CD4-positive, alpha-beta T cell treated with Interleukin-15 for 1 hour (primary cell): ENCODE measurements at regions not wholly inside any gene's neighbourhood (a gene's known extent, or its start where the extent isn't known, plus 50 kb on each side); places are given as distances from the start of the nearest gene placed in this dataset.
"Not testable (repeated sequence)": the region's sequence is repeated elsewhere in the genome, so short reads cannot be mapped to it uniquely, and the experiment has no call there.

Source experiments
- DNase-seq: peaks from one replicate; pipeline ENCODE4 v3.0.0-alpha.2; 2020

DNA sequence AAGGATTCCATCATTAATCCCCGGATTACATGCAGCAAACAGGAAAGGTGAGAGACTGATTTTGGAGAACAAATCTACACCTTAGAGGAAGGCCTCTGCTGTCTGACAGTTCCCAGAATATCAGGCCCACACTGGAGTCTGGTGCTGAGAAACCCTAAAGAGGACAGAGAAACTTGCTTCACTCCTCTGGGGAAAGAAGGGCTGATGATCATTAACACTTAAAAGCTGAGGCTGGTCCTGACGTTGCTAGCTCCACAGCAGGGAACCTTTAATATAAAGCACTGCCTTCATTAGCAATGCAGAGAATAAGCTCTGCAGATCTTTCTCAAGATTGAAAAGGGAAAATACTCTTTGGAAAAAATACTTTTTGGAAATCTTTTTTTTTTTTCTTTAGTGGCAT, 1472.4 kb upstream of the GOT2 start:
- DNase-seq = no peak

DNA sequence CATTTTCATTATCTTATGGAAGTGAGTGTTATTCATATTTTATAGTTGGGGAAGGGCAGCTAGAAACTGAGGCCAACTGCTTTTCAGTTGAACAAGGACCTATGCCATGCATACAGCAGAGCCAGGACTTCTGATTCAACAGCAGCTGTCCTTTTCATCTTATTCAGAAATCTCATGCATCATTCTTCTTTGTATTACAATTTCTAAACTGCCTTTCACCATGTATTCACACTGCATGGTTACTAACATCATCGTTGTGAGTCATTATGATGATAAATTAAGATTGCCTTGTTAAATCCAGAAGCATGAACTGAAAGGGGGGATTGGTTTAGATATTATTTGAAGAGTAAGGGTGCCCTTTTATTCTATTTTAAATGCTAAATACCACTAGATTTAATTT, 1470.1 kb upstream of the GOT2 start:
- no peak for DNase-seq

DNA sequence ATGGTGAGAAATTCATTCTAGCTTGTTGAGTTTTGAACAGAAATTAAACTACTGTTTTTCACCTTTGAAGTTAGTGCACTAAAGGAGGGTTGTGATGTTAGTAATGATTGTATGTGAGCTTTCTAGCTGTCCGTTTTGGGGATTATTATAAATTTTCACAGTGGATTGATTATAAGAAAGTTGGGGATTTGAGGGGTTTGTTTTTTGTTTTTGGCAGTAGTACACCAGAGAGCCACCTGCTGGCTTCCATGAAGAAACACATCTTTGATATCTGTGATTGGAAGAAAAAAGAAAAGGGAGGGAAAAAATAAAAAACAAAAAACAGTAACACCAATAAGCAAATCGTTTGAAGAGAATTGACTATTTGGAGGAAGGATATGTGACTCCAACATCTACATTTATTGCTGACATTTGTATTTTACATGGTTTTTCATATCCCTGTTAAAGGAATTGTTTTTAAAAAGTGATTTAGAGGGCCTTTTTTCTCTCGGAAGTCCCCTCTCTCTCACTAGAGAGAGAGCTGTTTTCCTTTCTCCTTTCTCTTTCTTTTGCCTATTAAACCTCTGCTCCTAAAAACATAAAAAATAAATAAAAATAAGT, 1469.5 kb upstream of the GOT2 start:
- no peak for DNase-seq

DNA sequence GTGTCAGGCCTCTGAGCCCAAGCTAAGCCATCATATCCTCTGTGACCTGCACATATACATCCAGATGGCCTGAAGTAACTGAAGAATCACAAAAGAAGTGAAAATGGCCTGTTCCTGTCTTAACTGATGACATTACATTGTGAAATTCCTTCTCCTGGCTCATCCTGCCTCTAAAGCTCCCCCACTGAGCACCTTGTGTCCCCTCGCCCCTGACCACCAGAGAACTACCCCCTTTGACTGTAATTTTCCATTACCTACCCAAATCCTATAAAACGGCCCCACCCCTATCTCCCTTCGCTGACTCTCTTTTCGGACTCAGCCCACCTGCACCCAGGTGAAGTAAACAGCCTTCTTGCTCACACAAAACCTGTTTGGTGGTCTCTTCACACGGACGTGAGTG, 1466.6 kb upstream of the GOT2 start:
- not testable (repeated sequence) for DNase-seq

DNA sequence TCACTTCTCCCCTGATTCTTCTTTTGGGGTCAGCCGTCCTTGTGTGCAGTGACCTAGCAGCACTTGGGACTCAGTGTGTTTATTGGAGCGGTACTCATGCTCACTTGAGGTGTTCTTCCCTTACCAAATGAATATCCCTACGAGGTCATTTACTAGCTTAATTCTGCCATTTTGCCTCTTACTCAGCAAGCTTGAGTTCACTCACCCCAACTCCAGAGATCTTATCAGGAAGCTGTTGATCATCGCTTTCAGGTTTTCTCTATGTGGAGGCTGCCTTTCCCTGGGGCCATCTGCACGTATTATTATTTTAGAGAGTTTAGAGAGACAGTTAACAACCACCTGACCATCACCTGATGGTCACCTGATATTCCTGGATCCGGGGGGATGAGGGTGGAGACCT, 1466.0 kb upstream of the GOT2 start:
- no peak for DNase-seq

DNA sequence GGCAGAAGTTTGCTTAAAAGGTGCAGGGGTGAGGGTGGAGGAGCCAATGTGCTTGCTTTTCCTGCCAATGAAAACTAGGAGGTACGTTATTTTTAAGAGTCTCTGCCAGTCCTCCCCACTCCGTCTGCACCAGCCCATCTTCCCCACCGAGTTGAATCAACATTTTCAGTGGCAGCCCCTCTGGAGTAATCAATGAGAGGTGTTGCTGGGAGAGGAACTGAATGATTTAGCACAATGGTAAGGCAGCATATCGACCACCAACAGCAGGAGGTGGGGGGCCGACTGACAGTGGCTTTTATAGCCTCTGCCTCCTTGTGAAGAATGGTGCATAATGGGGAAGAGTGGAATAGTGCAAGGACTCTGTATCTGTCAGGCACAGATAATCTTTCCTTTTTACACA, 1465.0 kb upstream of the GOT2 start:
- DNase-seq = no peak

DNA sequence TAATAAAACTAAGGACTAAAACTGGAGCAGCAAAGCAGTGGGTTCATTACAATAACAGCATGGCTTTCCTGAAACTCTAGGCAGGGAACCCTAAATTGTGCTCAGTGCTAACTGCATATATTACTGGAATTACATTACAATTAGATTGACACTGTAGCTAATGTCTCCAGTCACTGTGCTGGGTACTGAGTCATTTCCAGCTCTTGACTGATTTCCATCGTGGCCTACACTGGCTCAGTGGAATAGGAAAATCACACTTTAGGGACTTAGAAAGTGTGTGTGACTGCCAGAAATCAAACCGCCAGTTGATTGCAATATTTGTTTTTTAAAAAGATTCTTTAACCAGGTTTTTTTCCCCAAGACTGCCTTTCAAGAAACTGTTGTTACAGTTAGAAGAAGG, 1447.4 kb upstream of the GOT2 start:
- DNase-seq = no peak

DNA sequence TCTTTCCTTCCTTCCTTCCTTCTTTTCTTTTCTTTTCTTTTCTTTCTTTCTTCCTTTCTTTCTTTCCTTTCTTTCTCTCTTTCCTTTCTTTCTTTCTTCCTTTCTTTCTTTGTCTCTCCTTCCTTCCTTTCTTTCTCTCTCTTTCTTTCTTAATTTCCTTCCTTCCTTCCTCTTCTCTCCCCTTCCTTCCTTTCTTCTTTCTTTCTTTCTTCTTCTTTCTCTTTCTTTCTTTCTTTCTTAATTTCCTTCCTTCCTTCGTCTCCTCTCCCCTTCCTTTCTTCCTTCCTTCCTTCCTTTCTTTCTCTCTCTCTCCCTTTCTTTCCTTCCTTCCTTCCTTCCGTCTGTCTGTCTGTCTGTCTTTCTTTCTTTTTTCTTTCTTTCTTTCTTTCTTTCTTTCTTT, 1446.5 kb upstream of the GOT2 start:
- DNase-seq = no peak

DNA sequence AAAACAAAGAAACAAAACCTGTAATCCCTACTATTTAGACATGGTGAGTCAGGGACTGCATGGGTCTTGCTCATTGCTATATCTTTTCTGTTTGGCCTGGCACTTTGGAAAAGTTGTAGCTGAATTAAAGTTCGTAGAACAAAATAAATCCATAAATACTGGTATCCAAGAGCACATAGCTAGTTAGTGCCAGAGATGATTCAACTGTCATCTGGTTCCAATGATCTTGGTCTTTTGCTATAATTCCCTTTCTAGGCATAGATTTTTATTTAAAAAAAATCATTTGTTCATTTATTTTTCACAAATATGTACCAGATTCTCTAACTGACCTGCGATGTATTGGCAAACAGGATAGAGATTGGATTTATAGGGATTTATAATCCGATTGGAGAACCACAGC, 1436.1 kb upstream of the GOT2 start:
- DNase-seq = no peak

DNA sequence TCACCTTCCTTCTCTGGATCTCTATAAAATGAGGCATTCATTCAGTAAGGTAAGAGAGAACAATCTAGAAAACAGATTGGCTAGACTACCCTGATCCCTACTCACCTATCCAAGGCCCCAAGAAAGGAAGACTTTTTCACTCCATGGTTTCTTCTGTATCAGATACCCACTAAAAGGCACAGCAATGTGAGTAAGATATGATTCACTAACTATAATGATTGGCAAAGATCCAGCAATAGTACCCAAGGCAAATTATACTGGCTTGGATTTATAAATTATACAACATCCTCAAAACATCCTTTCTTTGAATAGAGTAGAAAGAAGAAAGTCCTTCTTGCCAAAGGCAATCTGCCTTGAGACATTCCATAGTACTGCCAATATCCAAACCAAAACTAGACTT, 1432.0 kb upstream of the GOT2 start:
- DNase-seq = no peak

DNA sequence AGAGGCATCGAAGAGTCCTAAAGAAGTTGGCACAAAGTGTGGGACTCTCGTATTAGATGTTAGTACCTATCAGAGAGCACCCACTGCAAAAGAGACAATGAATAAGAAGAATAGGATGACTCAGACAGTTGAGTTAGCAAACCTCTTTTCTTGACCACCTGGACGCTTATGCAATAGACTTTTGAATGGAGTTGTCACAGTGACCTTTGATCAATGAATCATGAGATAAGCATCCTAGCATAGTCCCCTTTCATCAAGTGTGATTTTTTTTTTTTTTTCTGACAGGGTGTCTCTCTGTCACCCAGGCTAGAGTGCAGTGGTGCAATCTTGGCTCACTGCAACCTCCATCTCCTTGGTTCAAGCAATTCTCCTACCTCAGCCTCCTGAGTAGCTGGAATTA, 1417.9 kb upstream of the GOT2 start:
- DNase-seq = no peak

DNA sequence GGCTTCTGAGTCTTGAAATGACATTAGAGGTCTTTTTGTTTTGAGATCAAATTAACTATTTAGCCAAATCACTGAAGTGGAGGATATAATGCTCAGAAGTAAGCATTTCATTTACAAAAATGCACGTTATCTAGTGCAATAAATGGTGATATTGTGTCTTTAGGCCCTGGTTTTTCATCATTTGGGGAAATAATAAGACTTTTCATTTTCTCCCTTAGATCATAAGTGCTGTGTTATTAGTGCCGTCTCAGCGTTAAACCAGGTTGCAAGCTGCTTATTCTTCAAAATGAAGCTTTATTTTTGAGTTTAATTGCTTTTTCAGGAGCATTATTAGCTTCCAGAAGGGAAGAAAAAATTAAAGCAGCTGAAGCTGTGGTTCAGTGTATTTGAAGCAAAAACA, 1416.8 kb upstream of the GOT2 start:
- DNase-seq = no peak

DNA sequence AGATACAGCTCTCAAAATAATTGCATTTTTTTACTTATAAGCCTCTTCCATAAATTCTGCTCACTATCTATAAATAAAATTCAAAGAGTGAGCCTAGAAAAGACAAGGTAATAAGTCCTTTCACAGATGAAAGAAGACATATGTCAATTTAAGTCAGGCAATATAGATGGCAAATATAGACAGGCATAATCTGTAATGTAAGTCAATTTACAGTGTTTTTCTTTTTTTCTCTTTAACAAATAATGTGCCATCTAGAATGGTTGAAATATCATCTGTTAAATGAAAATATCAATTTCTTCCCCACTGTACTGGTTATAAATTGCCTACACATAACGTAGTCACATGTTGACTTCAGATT, 1409.2 kb upstream of the GOT2 start:
- no peak for DNase-seq

DNA sequence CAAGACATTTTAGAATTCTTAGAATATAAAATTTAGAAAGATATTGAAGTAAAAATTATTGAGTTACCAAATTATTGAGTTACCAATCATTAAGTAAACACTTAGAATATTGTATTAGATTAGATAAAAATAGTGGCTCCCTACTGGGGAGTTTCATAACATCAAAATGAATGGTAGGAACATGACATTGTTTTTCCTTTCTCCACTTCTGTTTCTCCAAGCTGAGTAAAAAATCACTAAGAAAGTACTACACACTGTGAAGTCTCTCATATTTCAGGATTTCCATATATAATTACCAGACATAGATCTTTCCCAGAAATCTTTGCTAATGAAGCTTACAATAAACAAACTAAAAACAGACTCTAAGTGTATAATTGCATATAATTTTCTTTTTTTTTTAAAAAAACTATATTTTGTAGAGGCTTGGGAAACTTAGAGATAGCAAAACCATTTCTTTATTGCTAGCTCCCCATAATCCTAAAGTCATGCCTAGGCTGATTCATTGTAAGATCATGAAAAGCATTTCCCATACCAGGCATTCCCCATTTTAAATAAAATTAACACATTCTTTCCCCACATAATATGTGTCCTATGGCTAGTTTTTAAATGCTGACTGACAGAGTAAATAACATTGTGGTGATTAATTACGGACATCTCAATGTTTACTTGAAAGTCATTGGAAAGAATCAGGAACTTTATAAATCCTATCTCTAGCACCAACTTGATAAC, 1408.7 kb upstream of the GOT2 start:
- no peak for DNase-seq

DNA sequence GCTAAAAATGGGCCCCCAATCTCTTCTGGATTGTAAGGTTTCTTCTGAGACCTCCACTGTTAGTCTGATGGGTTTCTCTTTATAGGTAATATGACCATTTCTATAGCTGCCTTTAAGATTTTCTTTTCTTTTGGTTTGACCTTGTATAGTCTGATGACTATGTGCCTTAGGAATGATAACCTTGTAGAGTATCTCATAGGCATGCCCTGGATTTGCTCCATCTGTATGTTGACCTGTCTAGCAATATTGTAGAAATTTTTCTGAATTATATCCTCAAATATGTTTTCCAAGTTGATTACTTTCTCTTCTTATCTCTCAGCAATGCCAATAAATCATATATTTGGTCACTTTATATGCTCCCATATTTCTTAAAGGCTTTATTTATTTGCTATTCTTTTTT, 1403.8 kb upstream of the GOT2 start:
- no peak for DNase-seq

DNA sequence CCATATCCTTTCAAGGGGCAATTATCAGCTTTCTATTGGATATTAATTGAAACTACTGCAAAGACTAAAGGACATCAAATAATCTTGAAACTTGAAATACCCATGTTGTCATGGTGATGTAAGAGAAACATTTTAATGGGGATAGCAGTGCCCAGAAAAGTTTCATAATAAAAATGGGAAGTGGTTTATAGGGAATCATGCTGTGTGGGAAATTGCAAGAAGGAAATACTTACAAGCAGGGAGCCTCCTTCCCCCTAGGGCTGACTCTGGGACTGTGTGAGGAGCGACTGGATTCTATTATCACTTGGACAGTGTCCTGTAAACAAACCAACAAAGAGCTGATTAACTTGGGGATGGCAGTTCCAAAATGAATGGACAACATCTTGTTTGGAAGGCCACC, 1393.1 kb upstream of the GOT2 start:
- DNase-seq = no peak

DNA sequence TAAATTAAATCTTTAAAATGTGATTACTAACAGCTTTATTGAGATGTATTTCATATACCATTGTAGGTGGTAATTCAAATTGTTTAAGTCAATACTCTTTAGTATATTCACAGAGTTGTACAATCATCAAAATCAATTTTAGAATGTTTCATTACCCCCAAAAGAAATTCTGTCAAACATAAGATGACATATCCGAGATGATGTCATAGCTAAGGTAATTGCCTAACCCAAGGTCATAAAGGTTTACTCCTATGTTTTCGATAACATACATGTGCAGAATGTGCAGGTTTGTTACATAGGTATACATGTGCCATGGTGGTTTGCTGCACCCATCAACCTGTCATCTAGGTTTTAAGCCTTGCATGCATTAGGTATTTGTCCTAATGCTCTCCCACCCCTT, 1392.0 kb upstream of the GOT2 start:
- not testable (repeated sequence) for DNase-seq

DNA sequence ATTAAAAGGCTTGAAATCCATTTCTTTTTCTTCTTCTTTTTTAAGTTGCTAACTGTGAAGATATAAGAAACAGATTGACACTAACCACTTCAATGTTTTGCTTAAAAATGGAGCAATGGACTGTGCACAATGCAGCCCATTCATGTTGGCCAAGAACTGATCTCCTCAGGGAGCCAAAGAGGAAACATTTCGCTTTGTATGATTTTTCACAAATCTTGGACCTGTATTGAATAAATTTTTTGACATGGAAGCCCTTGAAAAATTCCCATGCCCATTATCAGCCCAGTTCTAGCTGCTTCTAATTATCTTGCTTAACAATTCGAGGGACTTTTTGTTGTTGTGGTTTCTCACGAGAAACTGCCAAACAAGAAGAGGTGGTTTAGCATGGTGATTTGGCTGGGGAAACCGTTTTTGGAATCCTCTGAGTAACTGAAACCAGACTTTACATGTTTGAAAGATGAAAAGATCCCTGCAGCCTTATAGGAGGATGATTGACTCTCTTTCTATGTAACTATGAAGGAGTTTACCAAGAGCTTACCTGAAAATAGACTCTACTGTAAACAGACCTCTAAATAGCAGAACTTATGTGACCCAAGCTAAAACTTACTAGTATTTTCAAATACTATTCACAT, 1389.4 kb upstream of the GOT2 start:
- DNase-seq = no peak

DNA sequence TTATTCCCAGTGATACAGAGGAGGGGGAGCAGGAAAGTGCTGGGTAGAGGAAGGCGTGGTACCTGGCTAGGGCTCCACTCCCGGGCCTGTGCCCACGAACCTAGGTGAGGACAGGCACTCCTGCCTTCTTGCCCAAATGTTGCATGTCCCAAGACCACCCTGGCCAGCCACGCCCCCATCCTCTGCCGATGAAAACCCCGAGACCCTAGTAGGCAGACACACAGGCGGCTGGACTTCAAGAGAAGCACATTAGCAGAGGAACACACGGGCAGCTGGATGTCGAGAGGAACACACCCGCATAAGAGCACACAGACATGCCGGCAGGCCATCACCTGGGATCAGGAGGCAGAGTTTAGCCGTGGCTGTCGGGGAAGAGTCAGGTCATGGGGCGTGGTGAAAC, 1386.5 kb upstream of the GOT2 start:
- no peak for DNase-seq

DNA sequence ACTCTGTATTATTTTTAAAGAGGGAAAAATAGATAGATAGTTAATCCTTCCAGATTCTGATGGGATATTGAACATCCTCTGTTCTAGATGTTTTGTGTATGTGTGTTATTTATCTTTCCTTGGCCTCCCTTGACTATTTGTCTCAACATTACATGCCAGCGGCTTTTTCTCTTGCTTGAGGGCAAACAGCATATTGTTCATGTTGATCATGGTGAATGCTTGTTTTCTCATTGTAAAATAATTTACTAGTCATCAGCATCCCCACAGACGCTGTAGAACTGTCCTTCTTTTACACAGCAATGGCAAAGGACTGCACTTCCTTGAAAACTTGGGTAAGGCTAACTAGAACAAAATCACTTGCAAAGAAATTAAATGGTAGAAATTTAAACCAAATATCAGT, 1376.4 kb upstream of the GOT2 start:
- no peak for DNase-seq

DNA sequence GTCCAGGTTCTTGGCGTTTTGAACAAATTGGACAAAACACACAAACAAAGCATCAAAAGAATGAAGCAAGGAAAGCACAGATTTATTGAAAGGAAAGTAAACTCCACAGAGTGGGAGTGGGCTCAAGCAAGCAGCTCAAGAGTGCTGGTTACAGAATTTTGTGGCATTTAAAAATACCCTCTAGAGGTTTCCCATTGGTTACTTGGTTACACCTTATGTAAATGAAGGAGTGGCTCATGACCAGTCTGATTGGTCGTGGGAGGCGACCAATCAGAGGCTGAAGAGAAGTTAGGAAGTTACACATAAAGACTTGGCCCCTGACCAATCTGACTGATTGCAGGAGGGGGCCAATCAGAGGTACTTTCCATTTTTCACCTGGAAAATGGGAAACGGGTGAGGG, 1373.8 kb upstream of the GOT2 start:
- DNase-seq = no peak

DNA sequence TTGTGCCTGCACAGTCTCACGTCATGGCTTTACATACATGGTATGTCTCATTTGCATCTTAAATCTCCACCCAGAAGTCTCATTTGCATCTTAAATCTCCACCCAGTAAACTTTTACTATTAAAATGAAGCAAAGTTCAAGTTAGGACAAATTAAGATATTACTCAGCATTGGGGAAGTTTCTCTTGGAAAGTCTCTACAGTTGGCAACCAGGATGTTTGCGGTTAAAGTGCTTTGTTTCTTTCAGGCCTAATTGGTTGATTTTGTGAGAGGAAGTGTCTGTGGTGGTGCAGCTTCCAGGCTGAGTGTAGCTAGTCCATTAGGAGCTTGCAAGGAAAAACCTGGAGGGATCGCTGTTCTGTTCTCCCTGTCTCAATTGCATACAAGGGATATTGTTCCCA, 1373.3 kb upstream of the GOT2 start:
- no peak for DNase-seq

DNA sequence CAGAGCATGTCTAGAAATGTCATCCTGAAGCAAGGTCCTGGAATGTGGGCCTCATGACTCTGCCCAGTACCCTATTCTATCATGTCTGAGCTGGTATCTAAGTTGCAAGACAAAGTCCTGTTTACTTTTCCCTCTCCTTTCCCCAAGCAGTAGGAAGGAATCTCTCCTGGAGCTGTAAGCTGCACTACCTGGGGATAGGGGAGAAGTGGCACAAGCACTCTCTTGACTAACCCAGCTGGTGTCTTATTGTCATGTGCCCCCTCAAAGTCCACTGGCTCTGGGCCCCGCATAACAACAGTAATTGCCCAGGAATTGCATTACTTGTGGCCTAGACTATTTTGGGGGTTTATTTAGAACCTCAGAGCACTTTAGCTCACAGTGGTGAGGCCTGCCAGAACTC, 1366.3 kb upstream of the GOT2 start:
- no peak for DNase-seq

DNA sequence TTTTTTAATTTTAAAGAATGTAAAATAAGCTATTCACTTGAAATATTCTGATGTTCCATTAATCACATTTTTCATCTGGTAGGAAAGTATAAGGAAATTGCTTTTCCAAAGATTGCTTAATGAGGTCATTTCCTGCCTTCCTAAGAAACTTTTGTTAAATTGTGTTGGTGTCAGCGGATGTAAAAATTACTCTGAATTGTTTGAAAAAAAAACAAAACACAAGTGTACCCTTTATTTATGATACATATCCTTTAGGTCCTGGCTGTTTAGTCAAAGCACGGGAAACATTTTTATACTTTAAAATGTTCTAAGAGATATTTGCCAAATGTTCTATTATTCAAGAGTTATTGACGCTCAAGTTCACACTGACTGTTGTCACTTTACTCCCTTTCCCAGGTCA, 1357.4 kb upstream of the GOT2 start:
- DNase-seq = no peak

DNA sequence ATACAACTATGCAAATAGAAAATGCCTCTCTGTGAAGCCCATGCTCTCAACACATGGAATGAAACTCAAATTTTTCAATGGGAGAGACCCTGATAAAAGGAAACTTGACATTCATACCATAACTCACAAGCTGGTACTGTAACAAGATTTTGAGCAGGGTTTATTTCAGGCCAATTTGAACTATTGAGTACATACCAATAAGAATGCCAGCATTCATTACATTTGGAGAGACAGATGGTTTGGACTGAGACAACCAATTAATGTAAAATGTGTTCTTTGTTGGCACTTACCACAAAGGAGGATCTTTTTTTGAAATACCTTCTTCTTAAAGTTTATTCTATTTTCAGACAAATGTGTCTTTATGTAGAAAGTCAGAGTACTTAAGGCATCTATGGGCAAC, 1357.0 kb upstream of the GOT2 start:
- no peak for DNase-seq
